GM12878 (cell line): ENCODE measurements at regions not wholly inside any gene's neighbourhood (a gene's known extent, or its start where the extent isn't known, plus 50 kb on each side); places are given as distances from the start of the nearest gene placed in this dataset.

ENCODE experiments used
- ATAC-seq: fragments of 200-7000 bp; cut with Tn5 transposase; 3 replicates; pipeline ENCODE4 v1.9.1; 2020; ENCODE audit warnings: mild to moderate bottlenecking, moderate library complexity
- BruUV-seq: library from RNA; stranded (reverse); fragments of 400-500 nt; replicated peaks from 2 replicates; lab custom pipeline; 2021; lab: Mats Ljungman, UMichigan
- CTCF ChIA-PET: fragments of 300-600 bp; sonication (Branson Sonifier 250); formaldehyde crosslinking; extraction: SDS; loops from one replicate; lab custom pipeline; 2021; ENCODE audit warnings: inconsistent platforms; lab: Yijun Ruan, JAX
- POLR2A ChIA-PET: fragments of 350-600 bp; formaldehyde crosslinking; extraction: SDS; loops from one replicate; lab custom pipeline; 2021; ENCODE audit warnings: inconsistent platforms; lab: Charles Lee
- RAD21 ChIA-PET: fragments of 300-600 bp; sonication (Branson Sonifier 250); formaldehyde crosslinking; loops from one replicate; lab custom pipeline; 2023; ENCODE audit warnings: antibody characterized with exemption; ENCODE audit not compliant: unreplicated experiment; lab: Charles Lee
- SMC1A ChIA-PET: fragments of 300-600 bp; sonication (Branson Sonifier 250); formaldehyde crosslinking; loops from one replicate; lab custom pipeline; 2023; ENCODE audit not compliant: unreplicated experiment, uncharacterized antibody; lab: Charles Lee
- DNase-seq: peaks from one replicate; pipeline ENCODE4 v3.0.0-alpha.2; 2011; ENCODE audit warnings: low read depth, low spot score
- FAIRE-seq: peaks from 3 replicates; lab custom pipeline; 2011; peaks lifted over from hg19 to GRCh38; lab: Jason Lieb, UNC
- H2AFZ ChIP-seq: 2 replicates; pipeline ENCODE4 v1.6.0; 2011; ENCODE audit warnings: low read depth, low read length, control low read depth; ENCODE audit not compliant: control insufficient read depth
- H3K27ac ChIP-seq: 2 replicates; pipeline ENCODE4 v1.5.1; 2011; ENCODE audit warnings: control low read depth; ENCODE audit not compliant: control insufficient read depth, insufficient read depth
- H3K27me3 ChIP-seq, 2 experiments: replicated peaks in 1 of 2; 2 replicates each; pipeline versions ENCODE4 v1.6.0 to v1.6.1; 2011; ENCODE audit warnings: low read length in 1 of 2; ENCODE audit not compliant: control insufficient read depth in 2 of 2, insufficient read depth in 2 of 2
- H3K36me3 ChIP-seq, 2 experiments: 2 replicates each; pipeline ENCODE4 v1.5.1; 2011; ENCODE audit warnings: low read length in 1 of 2; ENCODE audit not compliant: control insufficient read depth in 2 of 2, insufficient read depth in 2 of 2
- H3K4me1 ChIP-seq: 2 replicates; pipeline ENCODE4 v1.6.1; 2011; ENCODE audit warnings: mild to moderate bottlenecking, low read length, moderate library complexity, mixed read lengths; ENCODE audit not compliant: control insufficient read depth, insufficient read depth
- H3K4me2 ChIP-seq: 2 replicates; pipeline ENCODE4 v1.6.0; 2011; ENCODE audit warnings: control low read depth; ENCODE audit not compliant: control insufficient read depth, insufficient read depth
- H3K4me3 ChIP-seq: fragments of 200-600 bp; sonication (generic); 2 replicates; pipeline ENCODE4 v1.5.1; 2016
- H3K79me2 ChIP-seq: 2 replicates; pipeline ENCODE4 v1.6.0; 2011; ENCODE audit warnings: low read length; ENCODE audit not compliant: control insufficient read depth, insufficient read depth
- H3K9ac ChIP-seq: 2 replicates; pipeline ENCODE4 v1.8.0; 2011; ENCODE audit warnings: low read length, control low read depth, mixed read lengths; ENCODE audit not compliant: control insufficient read depth, insufficient read depth
- H3K9me3 ChIP-seq: replicated peaks from 3 replicates; pipeline ENCODE4 v1.5.1; 2011; ENCODE audit warnings: mild to moderate bottlenecking, low read length; ENCODE audit not compliant: control insufficient read depth, insufficient read depth
- H4K20me1 ChIP-seq: 2 replicates; pipeline ENCODE4 v1.6.0; 2011; ENCODE audit not compliant: control insufficient read depth, insufficient read depth
- ASH2L ChIP-seq: fragments of 300-600, 200-600 bp; sonication (generic); IDR thresholded peaks from 2 replicates; pipeline ENCODE4 v1.6.1; 2017; ENCODE audit warnings: low read depth, mild to moderate bottlenecking, borderline replicate concordance
- CREM ChIP-seq: IDR thresholded peaks from 2 replicates; pipeline ENCODE4 v1.6.1; 2014; ENCODE audit warnings: antibody characterized with exemption, low read depth
- FOXK2 ChIP-seq: fragments of 450-650 bp; IDR thresholded peaks from 2 replicates; pipeline ENCODE4 v1.6.1; 2017; ENCODE audit warnings: mild to moderate bottlenecking, moderate library complexity
- HCFC1 ChIP-seq: fragments of 150-350 bp; IDR thresholded peaks from 2 replicates; pipeline ENCODE4 v1.6.1; 2014; ENCODE audit warnings: low read length
- NFXL1 ChIP-seq: fragments of 450-650 bp; IDR thresholded peaks from 2 replicates; pipeline ENCODE4 v1.6.1; 2017; ENCODE audit warnings: antibody characterized with exemption, mild to moderate bottlenecking, borderline replicate concordance
- PAX5 ChIP-seq: IDR thresholded peaks from 2 replicates; pipeline ENCODE4 v1.6.1; 2011; ENCODE audit warnings: low read depth, low read length, borderline replicate concordance
- POLR2A ChIP-seq: IDR thresholded peaks from 2 replicates; pipeline ENCODE4 v1.6.1; 2011; ENCODE audit warnings: low read depth, mild to moderate bottlenecking, low read length
- RCOR1 ChIP-seq: conservative IDR thresholded peaks from 2 replicates; pipeline ENCODE4 v1.6.1; 2012; ENCODE audit warnings: low read depth, low read length, improper control_type of control experiment
- SIN3A ChIP-seq: IDR thresholded peaks from 2 replicates; pipeline ENCODE4 v1.6.1; 2012; ENCODE audit warnings: low read depth, low read length, improper control_type of control experiment
- SREBF1 ChIP-seq: IDR thresholded peaks from 2 replicates; pipeline ENCODE4 v1.6.1; 2012; ENCODE audit warnings: mild to moderate bottlenecking, low read length
- STAT1 ChIP-seq: fragments of 450-650 bp; conservative IDR thresholded peaks from 2 replicates; pipeline ENCODE4 v1.6.1; 2014; ENCODE audit warnings: antibody characterized with exemption, mild to moderate bottlenecking
- WRNIP1 ChIP-seq: IDR thresholded peaks from 2 replicates; pipeline ENCODE4 v1.6.1; 2011; ENCODE audit warnings: low read depth, low read length, improper control_type of control experiment, borderline replicate concordance
- ZNF24 ChIP-seq: fragments of 450-650 bp; IDR thresholded peaks from 2 replicates; pipeline ENCODE4 v1.6.1; 2017; ENCODE audit warnings: antibody characterized with exemption, mild to moderate bottlenecking
- WGBS: methylation state at CpG from one replicate; pipeline ENCODE4 v1.1.6; 2016; ENCODE audit warnings: low lambda C conversion rate; ENCODE audit not compliant: insufficient replicate concordance, insufficient coverage; ENCODE audit errors: missing lambda C conversion rate; 5-methylcytosine and 5-hydroxymethylcytosine counted together
- in situ Hi-C: fragments of 300-500 bp; cut with MboI; formaldehyde crosslinking; loops from 9 replicates; pipeline ENCODE4 v1.14.3; 2018; ENCODE audit warnings: mixed read lengths
- intact Hi-C: fragments of 100-400 bp; cut with micrococcal nuclease; formaldehyde crosslinking; loops from one replicate; pipeline ENCODE4 v1.14.2; 2022; ENCODE audit not compliant: unreplicated experiment
- TF ChIP-seq, protein P1 (sequence below): fragments of 150-350 bp; IDR thresholded peaks from 2 replicates; pipeline ENCODE4 v1.6.1; 2014; ENCODE audit warnings: mild to moderate bottlenecking, low read depth, low read length

- H3K27ac ChIP-seq, result no peak overlapping the region
- intact Hi-C loops, result no loop called here
- 16% methylated on average over 3 of the region's 3 CpGs for WGBS
- SMC1A ChIA-PET, result interaction anchor here (1.1 kb wide), 1 partner anchor 12 kb away, joined by 3 read pairs; no protein-coding TSS in a partner anchor
- in situ Hi-C loops, result no loop called here
- H3K36me3 ChIP-seq, result no peaks in the 10 kb centered on the region
- no peaks in the 10 kb centered on the region for H3K79me2 ChIP-seq
- RAD21 ChIA-PET, result no interaction called here
- no peak for FAIRE-seq
- no peak for DNase-seq
- H3K9me3 ChIP-seq, result no peaks in the 10 kb centered on the region
- no peak overlapping the region for H3K4me3 ChIP-seq
- no peak for ATAC-seq
- TF ChIP-seq POLR2A, result no peak
- TF ChIP-seq CREM, result no peak
- no peak for TF ChIP-seq ZNF24
- TF ChIP-seq ASH2L, result no peak
- no peak for TF ChIP-seq SIN3A
- TF ChIP-seq PAX5, result no peak
- no peak for TF ChIP-seq HCFC1
- TF ChIP-seq, protein P1, sequence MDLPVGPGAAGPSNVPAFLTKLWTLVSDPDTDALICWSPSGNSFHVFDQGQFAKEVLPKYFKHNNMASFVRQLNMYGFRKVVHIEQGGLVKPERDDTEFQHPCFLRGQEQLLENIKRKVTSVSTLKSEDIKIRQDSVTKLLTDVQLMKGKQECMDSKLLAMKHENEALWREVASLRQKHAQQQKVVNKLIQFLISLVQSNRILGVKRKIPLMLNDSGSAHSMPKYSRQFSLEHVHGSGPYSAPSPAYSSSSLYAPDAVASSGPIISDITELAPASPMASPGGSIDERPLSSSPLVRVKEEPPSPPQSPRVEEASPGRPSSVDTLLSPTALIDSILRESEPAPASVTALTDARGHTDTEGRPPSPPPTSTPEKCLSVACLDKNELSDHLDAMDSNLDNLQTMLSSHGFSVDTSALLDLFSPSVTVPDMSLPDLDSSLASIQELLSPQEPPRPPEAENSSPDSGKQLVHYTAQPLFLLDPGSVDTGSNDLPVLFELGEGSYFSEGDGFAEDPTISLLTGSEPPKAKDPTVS, result no peak
- no peak for TF ChIP-seq FOXK2
- no peak for TF ChIP-seq STAT1
- TF ChIP-seq WRNIP1, result no peak
- no peak for TF ChIP-seq RCOR1
- no peak for TF ChIP-seq NFXL1
- TF ChIP-seq SREBF1, result no peak
- no peak overlapping the region for H3K4me2 ChIP-seq
- H3K9ac ChIP-seq, result no peak overlapping the region
- CTCF ChIA-PET, result no interaction called here
- POLR2A ChIA-PET, result no interaction called here
- no peak overlapping the region for H2AFZ ChIP-seq
- no peaks in the 10 kb centered on the region; a peak in 1 of 4 replicates for H3K27me3 ChIP-seq
- no peaks in the 10 kb centered on the region for H4K20me1 ChIP-seq
- BruUV-seq, result no TSS peak
- no peaks in the 10 kb centered on the region for H3K4me1 ChIP-seq
Observed at GRCh38 chr2:220847006-220847405, 725.1 kb downstream of the EPHA4 start.
